NCI-H1105 treated with DMSO at 0.1 percent for 48 hours (cell line): ENCODE measurements at regions not wholly inside any gene's neighbourhood (a gene's known extent, or its start where the extent isn't known, plus 50 kb on each side); places are given as distances from the start of the nearest gene placed in this dataset.

ENCODE experiments used
- DNase-seq: peaks from one replicate; lab custom pipeline; 2025; lab: John Stamatoyannopoulos, UW

GRCh38 chr16:62657116-62657515 is 620.9 kb upstream of the CDH8 start:
- DNase-seq: no peak

DNA sequence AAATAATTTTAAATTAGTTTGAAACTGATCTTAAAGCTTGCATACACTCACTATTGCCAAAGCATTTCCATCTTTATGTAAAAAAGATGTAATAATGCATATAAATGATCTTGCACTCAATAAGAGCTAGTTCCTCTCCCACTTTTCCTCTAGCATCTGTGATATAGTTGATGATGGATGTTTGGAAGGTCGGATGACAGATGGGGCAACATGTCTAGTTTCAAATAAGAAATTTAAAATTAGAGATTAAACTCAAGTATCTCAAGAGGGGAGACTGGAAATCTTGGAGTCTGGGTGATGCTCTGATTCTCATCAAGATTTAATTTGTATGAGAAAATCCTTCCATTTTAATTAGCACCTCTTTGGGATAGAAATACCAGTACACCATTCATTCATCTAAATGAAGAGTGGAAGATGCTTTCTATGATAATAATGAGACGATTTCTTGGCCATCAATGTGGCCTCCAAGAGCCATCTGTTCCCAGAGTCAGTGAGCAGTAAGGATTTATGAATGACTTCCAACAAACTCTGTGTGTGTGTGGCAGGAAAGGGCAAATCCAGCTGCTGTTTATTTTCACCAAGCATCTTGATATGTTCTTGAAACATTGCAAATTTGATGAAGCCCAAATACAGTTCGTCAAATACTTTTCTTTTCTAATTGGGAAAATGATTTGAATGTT is 616.3 kb upstream of the CDH8 start:
- no peak for DNase-seq

- DNase-seq: no peak
These were observed 612.0 kb upstream of the CDH8 start for GRCh38 chr16:62648256-62648655.

GRCh38 chr16:62644030-62644812 is 608.0 kb upstream of the CDH8 start:
- DNase-seq: no peak

- DNase-seq: no peak
These were observed 606.4 kb upstream of the CDH8 start for GRCh38 chr16:62642677-62643076.

DNA sequence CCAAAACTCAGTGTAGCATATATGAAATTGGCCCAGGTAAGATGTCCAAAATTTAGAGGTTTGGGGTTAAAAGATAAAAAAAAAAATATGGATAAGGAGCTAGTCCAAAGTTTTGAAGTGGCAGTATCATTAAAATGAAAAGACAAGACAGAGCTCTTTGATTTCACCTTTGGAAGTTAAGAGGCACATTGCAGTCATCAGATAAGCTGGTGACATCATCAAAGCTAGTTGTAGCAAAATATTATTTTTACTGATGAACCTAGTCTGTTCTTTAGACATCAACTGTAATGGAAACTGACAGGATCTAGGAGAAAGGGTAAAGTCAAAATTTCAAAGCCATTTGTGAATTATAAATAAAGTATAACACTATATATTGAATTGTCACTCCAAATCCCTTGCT is 603.7 kb upstream of the CDH8 start:
- no peak for DNase-seq

- DNase-seq: no peak
These were observed 603.0 kb upstream of the CDH8 start for GRCh38 chr16:62638964-62639870.

DNA sequence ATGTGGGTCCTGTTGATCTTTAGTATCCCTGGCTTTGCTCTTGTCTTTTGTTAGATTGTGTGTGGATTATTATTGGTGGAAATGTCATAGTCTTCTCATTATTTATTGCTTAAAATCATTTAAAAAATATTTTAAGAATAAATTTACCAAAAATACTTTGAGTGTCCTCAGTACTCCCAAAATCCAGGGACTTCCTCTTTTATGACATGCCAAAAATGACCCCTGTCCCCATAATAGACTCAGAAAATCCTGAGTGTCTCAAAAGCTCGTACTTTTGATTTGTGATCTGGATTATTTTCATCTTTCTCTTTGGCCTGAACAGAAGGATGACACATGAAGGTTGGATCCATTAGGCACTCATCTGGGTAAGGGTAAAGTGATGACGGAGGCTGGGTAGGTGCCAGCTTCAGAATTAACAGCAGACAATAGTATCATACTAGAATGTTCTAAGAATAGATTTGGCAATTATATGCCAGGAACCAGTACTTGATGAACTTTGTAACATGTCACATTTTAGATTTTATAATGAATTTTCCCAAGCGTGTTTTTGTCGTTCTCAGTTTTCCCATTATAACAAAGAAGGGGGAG is 602.2 kb upstream of the CDH8 start:
- no peak for DNase-seq

- DNase-seq: no peak
These were observed 589.1 kb upstream of the CDH8 start for GRCh38 chr16:62625326-62625725.

DNA sequence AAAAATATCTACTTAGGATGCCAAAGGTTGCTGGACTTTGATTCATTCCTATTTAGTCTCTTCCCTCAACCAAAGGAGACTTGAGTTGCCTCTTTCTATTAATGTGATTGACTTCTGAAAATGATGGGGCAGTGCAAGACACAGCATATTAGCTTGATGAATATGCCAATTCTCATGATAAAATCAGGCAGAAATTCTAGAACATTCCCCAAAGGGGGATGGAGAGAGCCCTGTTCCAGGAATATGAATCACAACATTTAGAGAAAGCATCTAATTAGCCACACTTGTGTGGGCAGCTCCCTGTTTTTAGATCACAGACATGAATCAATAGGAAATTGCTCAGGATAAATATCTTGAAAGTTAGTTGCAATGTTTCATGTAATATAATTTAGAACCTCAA is 584.0 kb upstream of the CDH8 start:
- DNase-seq: no peak

- no peak for DNase-seq
These were observed 579.3 kb upstream of the CDH8 start for GRCh38 chr16:62615526-62615925.

DNA sequence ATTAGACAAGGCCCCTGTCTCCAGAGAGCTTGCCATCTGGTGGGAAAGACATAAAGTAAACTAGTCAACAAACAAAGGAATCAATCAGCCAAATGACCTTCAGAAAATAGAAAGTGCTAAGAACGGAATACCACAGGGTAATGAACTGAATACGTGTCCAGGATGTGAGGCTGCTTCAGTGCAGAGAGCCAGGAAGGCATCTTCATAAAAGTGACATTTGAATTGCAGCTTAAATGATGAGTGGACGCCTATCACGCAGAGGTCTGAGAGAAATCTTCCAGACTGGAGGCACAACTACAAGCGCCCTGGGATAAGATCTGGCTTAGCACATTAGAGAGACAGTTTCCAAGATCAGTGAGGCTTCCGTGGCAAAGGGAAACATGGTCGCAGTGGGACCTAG is 574.1 kb upstream of the CDH8 start:
- no peak for DNase-seq

- DNase-seq: no peak
These were observed 566.6 kb upstream of the CDH8 start for GRCh38 chr16:62602790-62603189.

GRCh38 chr16:62597875-62598274 is 561.6 kb upstream of the CDH8 start:
- DNase-seq: no peak

DNA sequence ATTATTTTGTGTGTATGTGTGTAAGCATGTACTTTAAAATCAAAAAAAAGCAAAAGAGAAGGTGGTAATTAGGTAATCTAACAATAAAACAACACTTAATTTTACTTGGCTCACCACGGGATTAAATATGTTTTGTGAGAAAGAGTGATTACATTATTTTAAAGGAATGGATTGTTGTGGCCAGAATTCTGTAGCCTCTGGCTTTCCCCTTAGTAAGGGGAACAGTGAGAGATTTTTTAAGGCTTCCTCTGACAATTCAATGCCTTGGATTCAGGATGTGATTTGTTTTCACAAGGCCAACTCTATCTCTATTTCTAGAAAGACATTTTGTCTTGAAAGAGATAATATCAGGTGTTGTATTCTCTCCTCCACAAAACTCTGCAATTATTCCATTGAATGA is 560.3 kb upstream of the CDH8 start:
- DNase-seq: no peak

- no peak for DNase-seq
These were observed 559.9 kb upstream of the CDH8 start for GRCh38 chr16:62596125-62596524.

GRCh38 chr16:62586128-62586862 is 550.1 kb upstream of the CDH8 start:
- DNase-seq: no peak

DNA sequence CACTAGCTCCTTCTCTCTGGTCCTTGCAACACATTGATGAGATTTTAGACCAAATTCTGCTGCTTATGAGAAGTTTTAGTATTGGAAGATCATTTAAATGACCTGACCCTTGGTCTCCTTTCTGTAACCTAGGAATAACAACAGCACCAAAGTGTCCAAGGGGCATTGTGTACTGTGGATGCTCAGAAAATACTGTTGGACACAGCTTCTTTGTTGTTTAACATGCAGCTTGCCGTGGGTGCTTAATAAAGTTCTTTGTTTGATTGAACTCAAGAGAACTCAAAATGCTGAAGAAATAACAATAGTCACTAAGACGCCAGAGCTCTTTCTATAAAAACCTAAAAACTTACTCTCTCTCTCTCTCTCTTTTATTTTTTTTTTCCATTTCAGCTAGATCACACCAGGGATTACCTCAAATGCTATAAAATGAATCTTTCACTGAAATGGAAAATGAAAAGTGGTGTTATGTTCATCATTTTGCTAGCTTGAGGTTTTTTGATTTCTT is 548.9 kb upstream of the CDH8 start:
- DNase-seq: no peak

- DNase-seq: no peak
These were observed 547.2 kb upstream of the CDH8 start for GRCh38 chr16:62583414-62583813.

GRCh38 chr16:62573466-62573865 is 537.2 kb upstream of the CDH8 start:
- DNase-seq: no peak

- no peak for DNase-seq
These were observed 532.7 kb upstream of the CDH8 start for GRCh38 chr16:62568926-62569325.
